Fibroblast of lung (primary cell): ENCODE measurements at regions not wholly inside any gene's neighbourhood (a gene's known extent, or its start where the extent isn't known, plus 50 kb on each side); places are given as distances from the start of the nearest gene placed in this dataset.

Source experiments
- EZH2 ChIP-seq: IDR thresholded peaks from 2 replicates; pipeline ENCODE4 v1.5.1; 2012; ENCODE audit warnings: low read length, control low read depth, mild to moderate bottlenecking; ENCODE audit errors: missing control alignments
- TF ChIP-seq, protein P1 (sequence below), 2 donors: IDR thresholded peaks in 1 of 2; conservative IDR thresholded peaks in 1 of 2; 1 replicate in 1 of 2; 2 replicates in 1 of 2; pipeline ENCODE4 v1.5.1; 2011 to 2012; ENCODE audit warnings: low read length in 2 of 2, control low read depth in 1 of 2, inconsistent platforms in 1 of 2, low read depth in 1 of 2, mild to moderate bottlenecking in 1 of 2

DNA sequence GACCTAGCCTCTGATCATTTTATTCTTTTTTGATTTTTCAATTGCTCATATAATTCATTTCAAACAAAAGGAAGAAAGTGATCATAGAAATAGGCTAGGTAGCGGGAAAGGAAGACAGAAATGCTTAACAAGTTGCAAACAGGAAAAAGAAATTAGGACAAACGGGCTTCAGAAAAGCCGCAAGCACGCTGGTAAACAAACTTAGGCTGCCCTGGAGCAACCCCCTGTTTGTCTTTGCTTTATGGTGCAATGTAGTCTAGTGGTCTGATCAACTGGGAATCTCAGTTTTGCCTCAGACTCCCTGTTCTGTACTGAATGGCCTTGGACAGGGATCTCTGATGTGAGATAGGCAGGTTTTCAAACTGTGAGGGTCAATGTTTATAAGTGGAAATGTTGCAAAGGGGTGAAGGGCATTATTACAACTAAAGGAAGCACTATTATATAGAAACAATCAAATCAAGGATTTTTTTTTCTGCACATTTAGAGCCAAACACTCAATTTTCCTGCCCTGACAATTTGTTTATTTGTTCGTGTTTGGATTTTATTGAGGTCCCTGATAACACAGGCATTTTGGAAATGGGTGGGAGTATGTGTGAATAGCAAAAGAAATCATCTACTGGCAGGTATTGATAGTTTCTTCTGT lies 146.8 kb upstream of the NRIP1 start:
- TF ChIP-seq, protein P1, sequence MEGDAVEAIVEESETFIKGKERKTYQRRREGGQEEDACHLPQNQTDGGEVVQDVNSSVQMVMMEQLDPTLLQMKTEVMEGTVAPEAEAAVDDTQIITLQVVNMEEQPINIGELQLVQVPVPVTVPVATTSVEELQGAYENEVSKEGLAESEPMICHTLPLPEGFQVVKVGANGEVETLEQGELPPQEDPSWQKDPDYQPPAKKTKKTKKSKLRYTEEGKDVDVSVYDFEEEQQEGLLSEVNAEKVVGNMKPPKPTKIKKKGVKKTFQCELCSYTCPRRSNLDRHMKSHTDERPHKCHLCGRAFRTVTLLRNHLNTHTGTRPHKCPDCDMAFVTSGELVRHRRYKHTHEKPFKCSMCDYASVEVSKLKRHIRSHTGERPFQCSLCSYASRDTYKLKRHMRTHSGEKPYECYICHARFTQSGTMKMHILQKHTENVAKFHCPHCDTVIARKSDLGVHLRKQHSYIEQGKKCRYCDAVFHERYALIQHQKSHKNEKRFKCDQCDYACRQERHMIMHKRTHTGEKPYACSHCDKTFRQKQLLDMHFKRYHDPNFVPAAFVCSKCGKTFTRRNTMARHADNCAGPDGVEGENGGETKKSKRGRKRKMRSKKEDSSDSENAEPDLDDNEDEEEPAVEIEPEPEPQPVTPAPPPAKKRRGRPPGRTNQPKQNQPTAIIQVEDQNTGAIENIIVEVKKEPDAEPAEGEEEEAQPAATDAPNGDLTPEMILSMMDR (conservative IDR thresholded peaks at IDR 0.05 in 1 of 2, IDR thresholded peaks at IDR 0.05 in 1 of 2; ENCODE audit: low read depth in 1 of 2, low read length in 2 of 2): no peak
- TF ChIP-seq EZH2: no peak
